ENCODE measurements at regions not wholly inside any gene's neighbourhood (a gene's known extent, or its start where the extent isn't known, plus 50 kb on each side); places are given as distances from the start of the nearest gene placed in this dataset.
A peak's percentile ranks its signal among the peaks of the same experiment; 100 is the strongest.

- H3K4me3 ChIP-seq (ENCODE audit: low read depth in 1 of 2, low read length in 1 of 2): no peak overlapping the region
- TF ChIP-seq, protein P1, sequence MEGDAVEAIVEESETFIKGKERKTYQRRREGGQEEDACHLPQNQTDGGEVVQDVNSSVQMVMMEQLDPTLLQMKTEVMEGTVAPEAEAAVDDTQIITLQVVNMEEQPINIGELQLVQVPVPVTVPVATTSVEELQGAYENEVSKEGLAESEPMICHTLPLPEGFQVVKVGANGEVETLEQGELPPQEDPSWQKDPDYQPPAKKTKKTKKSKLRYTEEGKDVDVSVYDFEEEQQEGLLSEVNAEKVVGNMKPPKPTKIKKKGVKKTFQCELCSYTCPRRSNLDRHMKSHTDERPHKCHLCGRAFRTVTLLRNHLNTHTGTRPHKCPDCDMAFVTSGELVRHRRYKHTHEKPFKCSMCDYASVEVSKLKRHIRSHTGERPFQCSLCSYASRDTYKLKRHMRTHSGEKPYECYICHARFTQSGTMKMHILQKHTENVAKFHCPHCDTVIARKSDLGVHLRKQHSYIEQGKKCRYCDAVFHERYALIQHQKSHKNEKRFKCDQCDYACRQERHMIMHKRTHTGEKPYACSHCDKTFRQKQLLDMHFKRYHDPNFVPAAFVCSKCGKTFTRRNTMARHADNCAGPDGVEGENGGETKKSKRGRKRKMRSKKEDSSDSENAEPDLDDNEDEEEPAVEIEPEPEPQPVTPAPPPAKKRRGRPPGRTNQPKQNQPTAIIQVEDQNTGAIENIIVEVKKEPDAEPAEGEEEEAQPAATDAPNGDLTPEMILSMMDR (IDR thresholded peaks at IDR 0.05): no peak
- H3K9me3 ChIP-seq: no peaks in the 10 kb centered on the region
- peaks cover 70 to 80% of the 10 kb centered on the region in 2 experiments for H3K4me1 ChIP-seq (ENCODE audit: control insufficient read depth in 1 of 2, insufficient read depth in 1 of 2, low read depth in 1 of 2, low read length in 1 of 2)
- no peak overlapping the region for H3K27ac ChIP-seq
- no peaks in the 10 kb centered on the region for H3K27me3 ChIP-seq
- H3K36me3 ChIP-seq: no peaks in the 10 kb centered on the region
Measured at GRCh38 chr3:171972871-171973348, 66.5 kb upstream of the FNDC3B start.

- Histone ChIP-seq H3K9me3 (no peaks in the 10 kb centered on the region), H3K4me3 (ENCODE audit: low read depth in 1 of 2, low read length in 1 of 2) (peak overlapping the region; percentile 31 to 41), H3K4me1 (ENCODE audit: control insufficient read depth in 1 of 2, insufficient read depth in 1 of 2, low read depth in 1 of 2, low read length in 1 of 2) (peaks cover 71 to 83% of the 10 kb centered on the region in 2 experiments), H3K27me3 (no peaks in the 10 kb centered on the region), H3K36me3 (no peaks in the 10 kb centered on the region), H3K27ac (peak overlapping the region; percentile 84)
- TF ChIP-seq, protein P1 (IDR thresholded peaks at IDR 0.05): no peak
Measured at GRCh38 chr3:171974986-171975837, 64.2 kb upstream of the FNDC3B start.

DNA sequence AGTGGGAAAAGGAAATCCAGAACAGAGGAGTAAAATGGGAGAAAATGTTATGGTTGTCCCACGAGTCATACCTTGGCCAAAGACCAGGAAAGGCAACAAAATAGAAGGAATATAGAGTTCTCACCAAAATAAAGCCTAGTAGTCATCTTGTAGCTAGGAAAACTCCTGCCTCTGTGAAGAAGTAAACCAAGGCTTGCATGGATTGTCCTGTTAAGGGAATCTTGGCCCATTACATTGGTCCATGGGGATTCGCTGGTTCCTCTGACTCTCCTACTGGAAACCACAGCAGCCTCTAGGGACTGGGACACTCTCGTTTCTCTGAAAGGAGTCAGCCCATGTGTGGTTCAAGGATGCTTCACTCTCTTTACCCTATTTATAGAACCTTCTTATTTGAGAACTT lies 62.9 kb upstream of the FNDC3B start:
- Histone ChIP-seq H3K4me1 (ENCODE audit: control insufficient read depth in 1 of 2, insufficient read depth in 1 of 2, low read depth in 1 of 2, low read length in 1 of 2) (peaks cover 73 to 83% of the 10 kb centered on the region in 2 experiments), H3K9me3 (no peaks in the 10 kb centered on the region), H3K36me3 (no peaks in the 10 kb centered on the region), H3K27ac (peak overlapping the region; percentile 84), H3K4me3 (ENCODE audit: low read depth in 1 of 2, low read length in 1 of 2) (peak overlapping the region; percentile 31 to 41), H3K27me3 (no peaks in the 10 kb centered on the region)
- TF ChIP-seq, protein P1 (IDR thresholded peaks at IDR 0.05): no peak

GRCh38 chr3:171977441-171977840 lies 61.9 kb upstream of the FNDC3B start:
- TF ChIP-seq, protein P1 (IDR thresholded peaks at IDR 0.05): no peak
- peaks cover 79 to 92% of the 10 kb centered on the region in 2 experiments for H3K4me1 ChIP-seq (ENCODE audit: control insufficient read depth in 1 of 2, insufficient read depth in 1 of 2, low read depth in 1 of 2, low read length in 1 of 2)
- H3K36me3 ChIP-seq: no peaks in the 10 kb centered on the region
- no peaks in the 10 kb centered on the region for H3K27me3 ChIP-seq
- H3K4me3 ChIP-seq (ENCODE audit: low read depth in 1 of 2, low read length in 1 of 2): peak overlapping the region; percentile 6 to 40
- peak overlapping the region; percentile 84 for H3K27ac ChIP-seq
- H3K9me3 ChIP-seq: no peaks in the 10 kb centered on the region

DNA sequence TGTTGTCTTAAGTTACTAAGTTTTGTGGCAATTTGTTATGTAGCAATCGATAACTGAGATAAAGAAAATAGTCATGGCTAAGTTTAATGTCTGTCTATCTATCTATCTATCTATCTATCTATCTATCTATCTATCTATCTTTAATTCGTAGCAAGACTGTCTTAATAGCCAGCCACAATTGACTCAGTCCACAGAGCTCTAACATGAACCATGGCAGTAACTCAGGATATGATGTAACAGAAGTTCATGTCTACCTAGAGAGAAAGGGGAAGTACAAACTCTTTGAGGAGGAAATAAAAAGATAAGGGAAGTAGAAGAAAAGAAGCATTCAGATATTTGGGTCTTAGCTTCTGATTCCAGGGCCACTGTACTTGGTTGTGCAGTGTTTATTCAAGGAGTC lies 61.5 kb upstream of the FNDC3B start:
- H3K4me3 ChIP-seq (ENCODE audit: low read depth in 1 of 2, low read length in 1 of 2): peak overlapping the region; percentile 19 to 40
- TF ChIP-seq, protein P1 (IDR thresholded peaks at IDR 0.05): no peak
- H3K27ac ChIP-seq: peak overlapping the region; percentile 84
- H3K9me3 ChIP-seq: no peaks in the 10 kb centered on the region
- H3K27me3 ChIP-seq: no peaks in the 10 kb centered on the region
- H3K4me1 ChIP-seq (ENCODE audit: control insufficient read depth in 1 of 2, insufficient read depth in 1 of 2, low read depth in 1 of 2, low read length in 1 of 2): peaks cover 82 to 95% of the 10 kb centered on the region in 2 experiments
- no peaks in the 10 kb centered on the region for H3K36me3 ChIP-seq
